ENCODE measurements at regions not wholly inside any gene's neighbourhood (a gene's known extent, or its start where the extent isn't known, plus 50 kb on each side); places are given as distances from the start of the nearest gene placed in this dataset.

GRCh38 chr4:13201241-13201640, 282.9 kb downstream of the RAB28 start:
- no peak for DNase-seq (ENCODE audit: low spot score)
- Histone ChIP-seq H3K9ac (ENCODE audit: low read depth in 1 of 2, low read length in 2 of 2) (no peak overlapping the region), H3K27ac (ENCODE audit: low read depth in 1 of 2, low read length in 2 of 2) (no peak overlapping the region), H3K9me3 (ENCODE audit: control insufficient read depth in 4 of 4, low read length in 3 of 4) (no peaks in the 10 kb centered on the region), H3K27me3 (ENCODE audit: control insufficient read depth in 4 of 4, insufficient read depth in 4 of 4, low read length in 3 of 4) (no peaks in the 10 kb centered on the region), H3K4me3 (ENCODE audit: low read depth in 1 of 3, low read length in 3 of 3) (no peak overlapping the region), H3K4me1 (ENCODE audit: control insufficient read depth in 4 of 4, insufficient read depth in 4 of 4, low read length in 3 of 4) (no peaks in the 10 kb centered on the region), H3K36me3 (ENCODE audit: control insufficient read depth in 4 of 4, insufficient read depth in 3 of 4, low read depth in 1 of 4, low read length in 3 of 4) (no peaks in the 10 kb centered on the region)
- TF ChIP-seq RXRA (IDR thresholded peaks at IDR 0.05) = no peak
- TF ChIP-seq NR2F2 (IDR thresholded peaks at IDR 0.05) = no peak
- TF ChIP-seq EGR1 (IDR thresholded peaks at IDR 0.05; ENCODE audit: low read depth in 2 of 2) = no peak
- no peak for TF ChIP-seq GABPA (IDR thresholded peaks at IDR 0.05 in 1 of 2, conservative IDR thresholded peaks at IDR 0.05 in 1 of 2)
- TF ChIP-seq ZBTB33 (IDR thresholded peaks at IDR 0.05) = no peak
- TF ChIP-seq YY1 (IDR thresholded peaks at IDR 0.05) = no peak
- no peak for TF ChIP-seq HNF4A (conservative IDR thresholded peaks at IDR 0.05)
- no peak for TF ChIP-seq TAF1 (conservative IDR thresholded peaks at IDR 0.05)
- TF ChIP-seq JUND (IDR thresholded peaks at IDR 0.05) = no peak
- TF ChIP-seq RAD21 (IDR thresholded peaks at IDR 0.05) = no peak
- TF ChIP-seq CTCF (IDR thresholded peaks at IDR 0.05; ENCODE audit: low read depth, low read length, missing input control) = no peak
- no peak for TF ChIP-seq ATF3 (IDR thresholded peaks at IDR 0.05)
- no peak for TF ChIP-seq FOXA2 (IDR thresholded peaks at IDR 0.05)
- WGBS = 94% methylated on average over 3 of the region's 3 CpGs

- Histone ChIP-seq H3K9me3 (ENCODE audit: control insufficient read depth in 4 of 4, low read length in 3 of 4) (no peaks in the 10 kb centered on the region), H3K36me3 (ENCODE audit: control insufficient read depth in 4 of 4, insufficient read depth in 3 of 4, low read depth in 1 of 4, low read length in 3 of 4) (peaks cover 0 to 2% (median 0%) of the 10 kb centered on the region in 4 donors), H3K9ac (ENCODE audit: low read depth in 1 of 2, low read length in 2 of 2) (no peak overlapping the region), H3K27me3 (ENCODE audit: control insufficient read depth in 4 of 4, insufficient read depth in 4 of 4, low read length in 3 of 4) (no peaks in the 10 kb centered on the region), H3K4me3 (ENCODE audit: low read depth in 1 of 3, low read length in 3 of 3) (no peak overlapping the region), H3K27ac (ENCODE audit: low read depth in 1 of 2, low read length in 2 of 2) (no peak overlapping the region), H3K4me1 (ENCODE audit: control insufficient read depth in 4 of 4, insufficient read depth in 4 of 4, low read length in 3 of 4) (no peaks in the 10 kb centered on the region)
- 92% methylated on average over 4 of the region's 4 CpGs for WGBS
- no peak for DNase-seq (ENCODE audit: low spot score)
- TF ChIP-seq REST (IDR thresholded peaks at IDR 0.05) (no peak), RXRA (IDR thresholded peaks at IDR 0.05) (no peak), ATF3 (IDR thresholded peaks at IDR 0.05) (no peak), HNF4G (IDR thresholded peaks at IDR 0.05) (no peak), YY1 (IDR thresholded peaks at IDR 0.05) (no peak), RAD21 (IDR thresholded peaks at IDR 0.05) (no peak)
These were observed 287.4 kb downstream of the RAB28 start for GRCh38 chr4:13196721-13197120.
